ENCODE measurements at regions not wholly inside any gene's neighbourhood (a gene's known extent, or its start where the extent isn't known, plus 50 kb on each side); places are given as distances from the start of the nearest gene placed in this dataset.

GRCh38 chr2:226649871-226650660 is 149.6 kb downstream of the IRS1 start:
- Histone ChIP-seq H3K79me2 (ENCODE audit: insufficient read depth, low read length) (no peaks in the 10 kb centered on the region), H3K4me3 (ENCODE audit: insufficient read depth, low read length, poor library complexity, severe bottlenecking) (no peak overlapping the region)
- TF ChIP-seq CTCF (IDR thresholded peaks at IDR 0.05; ENCODE audit: insufficient read depth, low read length, poor library complexity, severe bottlenecking) (no peak), EZH2phosphoT487 (conservative IDR thresholded peaks at IDR 0.05; ENCODE audit: low read length) (no peak)

GRCh38 chr2:226649201-226649600 is 150.4 kb downstream of the IRS1 start:
- no peak for TF ChIP-seq EZH2phosphoT487 (conservative IDR thresholded peaks at IDR 0.05; ENCODE audit: low read length)
- no peak for TF ChIP-seq CTCF (IDR thresholded peaks at IDR 0.05; ENCODE audit: insufficient read depth, low read length, poor library complexity, severe bottlenecking)
- Histone ChIP-seq H3K36me3 (ENCODE audit: low read length) (no peaks in the 10 kb centered on the region), H3K79me2 (ENCODE audit: insufficient read depth, low read length) (no peaks in the 10 kb centered on the region), H4K20me1 (ENCODE audit: low read depth, low read length) (no peaks in the 10 kb centered on the region), H2AFZ (ENCODE audit: low read depth, low read length, severe bottlenecking) (no peak overlapping the region), H3K27ac (ENCODE audit: low read depth, low read length) (no peak overlapping the region), H3K27me3 (ENCODE audit: low read length) (no peaks in the 10 kb centered on the region), H3K4me3 (ENCODE audit: insufficient read depth, low read length, poor library complexity, severe bottlenecking) (no peak overlapping the region), H3K9me3 (ENCODE audit: insufficient read depth, low read length) (peaks cover 3% of the 10 kb centered on the region; the same call in 1 of the 2 replicates), H3F3A (ENCODE audit: insufficient read depth) (no peaks in the 10 kb centered on the region), H3K9ac (ENCODE audit: low read length) (no peak overlapping the region), H3K4me2 (ENCODE audit: low read depth, low read length, poor library complexity, severe bottlenecking) (no peak overlapping the region), H3K9me2 (replicated peaks; ENCODE audit: insufficient read depth, low read length) (no peaks in the 10 kb centered on the region)

More at GRCh38 chr2:226649871-226650660, 149.6 kb downstream of the IRS1 start:
- Histone ChIP-seq H3K27me3 (ENCODE audit: low read length) (no peaks in the 10 kb centered on the region), H3F3A (ENCODE audit: insufficient read depth) (no peaks in the 10 kb centered on the region), H3K9me3 (ENCODE audit: insufficient read depth, low read length) (peaks cover 3% of the 10 kb centered on the region; the same call in 1 of the 2 replicates), H3K27ac (ENCODE audit: low read depth, low read length) (no peak overlapping the region), H3K9ac (ENCODE audit: low read length) (no peak overlapping the region), H3K9me2 (replicated peaks; ENCODE audit: insufficient read depth, low read length) (no peaks in the 10 kb centered on the region), H4K20me1 (ENCODE audit: low read depth, low read length) (no peaks in the 10 kb centered on the region), H3K4me2 (ENCODE audit: low read depth, low read length, poor library complexity, severe bottlenecking) (no peak overlapping the region), H3K36me3 (ENCODE audit: low read length) (no peaks in the 10 kb centered on the region), H2AFZ (ENCODE audit: low read depth, low read length, severe bottlenecking) (no peak overlapping the region)

- no peaks in the 10 kb centered on the region for H4K20me1 ChIP-seq (ENCODE audit: low read depth, low read length)
- no peak overlapping the region for H3K4me3 ChIP-seq (ENCODE audit: insufficient read depth, low read length, poor library complexity, severe bottlenecking)
- H3K36me3 ChIP-seq (ENCODE audit: low read length): no peaks in the 10 kb centered on the region
- H3K9me3 ChIP-seq (ENCODE audit: insufficient read depth, low read length): peaks cover 3% of the 10 kb centered on the region; the same call in 1 of the 2 replicates
- H3K4me2 ChIP-seq (ENCODE audit: low read depth, low read length, poor library complexity, severe bottlenecking): no peak overlapping the region
- no peak for TF ChIP-seq EZH2phosphoT487 (conservative IDR thresholded peaks at IDR 0.05; ENCODE audit: low read length)
- TF ChIP-seq CTCF (IDR thresholded peaks at IDR 0.05; ENCODE audit: insufficient read depth, low read length, poor library complexity, severe bottlenecking): no peak
- no peak overlapping the region for H3K27ac ChIP-seq (ENCODE audit: low read depth, low read length)
- no peak overlapping the region for H3K9ac ChIP-seq (ENCODE audit: low read length)
- H3F3A ChIP-seq (ENCODE audit: insufficient read depth): no peaks in the 10 kb centered on the region
- no peaks in the 10 kb centered on the region for H3K9me2 ChIP-seq (replicated peaks; ENCODE audit: insufficient read depth, low read length)
- H3K79me2 ChIP-seq (ENCODE audit: insufficient read depth, low read length): no peaks in the 10 kb centered on the region
- H3K27me3 ChIP-seq (ENCODE audit: low read length): no peaks in the 10 kb centered on the region
- no peak overlapping the region for H2AFZ ChIP-seq (ENCODE audit: low read depth, low read length, severe bottlenecking)
Observed at GRCh38 chr2:226647621-226648518, 151.8 kb downstream of the IRS1 start.
